KMS-11 (cell line): ENCODE measurements at regions not wholly inside any gene's neighbourhood (a gene's known extent, or its start where the extent isn't known, plus 50 kb on each side); places are given as distances from the start of the nearest gene placed in this dataset.
"Not testable (repeated sequence)": the region's sequence is repeated elsewhere in the genome, so short reads cannot be mapped to it uniquely, and the experiment has no call there.

ENCODE experiments used
- H2AFZ ChIP-seq: fragments of 200-600 bp; sonication (generic); 2 replicates; pipeline ENCODE4 v1.6.1; 2016; ENCODE audit warnings: antibody characterized with exemption, mixed run types, low read depth
- H3K27ac ChIP-seq: fragments of 200-600 bp; sonication (generic); 2 replicates; pipeline ENCODE4 v1.6.1; 2016; ENCODE audit warnings: mild to moderate bottlenecking, mixed run types
- H3K27me3 ChIP-seq: fragments of 200-600 bp; sonication (generic); 2 replicates; pipeline ENCODE4 v1.6.1; 2017; ENCODE audit warnings: mild to moderate bottlenecking, low read depth, mixed run types, moderate library complexity; ENCODE audit not compliant: insufficient read depth
- H3K36me3 ChIP-seq: fragments of 200-600 bp; sonication (generic); 2 replicates; pipeline ENCODE4 v1.6.1; 2017; ENCODE audit warnings: mild to moderate bottlenecking, mixed run types; ENCODE audit not compliant: insufficient read depth
- H3K4me1 ChIP-seq: fragments of 200-600 bp; sonication (generic); 2 replicates; pipeline ENCODE4 v1.6.1; 2016; ENCODE audit warnings: mild to moderate bottlenecking, low read depth, mixed run types; ENCODE audit not compliant: poor library complexity, severe bottlenecking
- H3K4me2 ChIP-seq: fragments of 200-600 bp; sonication (generic); 2 replicates; pipeline ENCODE4 v1.7.0; 2016; ENCODE audit warnings: mild to moderate bottlenecking, mixed run types
- H3K4me3 ChIP-seq: fragments of 200-600 bp; sonication (generic); IDR thresholded peaks from 2 replicates; pipeline ENCODE4 v1.6.1; 2017; ENCODE audit warnings: low read depth, low read length, mixed read lengths; ENCODE audit not compliant: insufficient read depth
- H3K79me2 ChIP-seq: fragments of 200-600 bp; sonication (generic); 2 replicates; pipeline ENCODE4 v1.6.1; 2016; ENCODE audit warnings: low read depth, mixed run types; ENCODE audit not compliant: insufficient read depth
- H3K9ac ChIP-seq: fragments of 200-600 bp; sonication (generic); 2 replicates; pipeline ENCODE4 v1.6.1; 2016; ENCODE audit warnings: mild to moderate bottlenecking, mixed run types
- H4K20me1 ChIP-seq: fragments of 200-600 bp; sonication (generic); 2 replicates; pipeline ENCODE4 v1.6.1; 2016; ENCODE audit warnings: mild to moderate bottlenecking, mixed run types; ENCODE audit not compliant: insufficient read depth
- TF ChIP-seq, protein P1 (sequence below): fragments of 200-600 bp; sonication (generic); conservative IDR thresholded peaks from 2 replicates; pipeline ENCODE4 v1.6.1; 2017; ENCODE audit warnings: low read depth, mild to moderate bottlenecking, antibody characterized with exemption, low read length, moderate library complexity, mixed read lengths

- H3K4me2 ChIP-seq = no peak overlapping the region
- H2AFZ ChIP-seq = no peak overlapping the region
- no peak overlapping the region for H3K27ac ChIP-seq
- no peaks in the 10 kb centered on the region for H3K27me3 ChIP-seq
- H3K9ac ChIP-seq = no peak overlapping the region
- H3K36me3 ChIP-seq = no peaks in the 10 kb centered on the region
- no peaks in the 10 kb centered on the region for H3K4me1 ChIP-seq
- TF ChIP-seq, protein P1, sequence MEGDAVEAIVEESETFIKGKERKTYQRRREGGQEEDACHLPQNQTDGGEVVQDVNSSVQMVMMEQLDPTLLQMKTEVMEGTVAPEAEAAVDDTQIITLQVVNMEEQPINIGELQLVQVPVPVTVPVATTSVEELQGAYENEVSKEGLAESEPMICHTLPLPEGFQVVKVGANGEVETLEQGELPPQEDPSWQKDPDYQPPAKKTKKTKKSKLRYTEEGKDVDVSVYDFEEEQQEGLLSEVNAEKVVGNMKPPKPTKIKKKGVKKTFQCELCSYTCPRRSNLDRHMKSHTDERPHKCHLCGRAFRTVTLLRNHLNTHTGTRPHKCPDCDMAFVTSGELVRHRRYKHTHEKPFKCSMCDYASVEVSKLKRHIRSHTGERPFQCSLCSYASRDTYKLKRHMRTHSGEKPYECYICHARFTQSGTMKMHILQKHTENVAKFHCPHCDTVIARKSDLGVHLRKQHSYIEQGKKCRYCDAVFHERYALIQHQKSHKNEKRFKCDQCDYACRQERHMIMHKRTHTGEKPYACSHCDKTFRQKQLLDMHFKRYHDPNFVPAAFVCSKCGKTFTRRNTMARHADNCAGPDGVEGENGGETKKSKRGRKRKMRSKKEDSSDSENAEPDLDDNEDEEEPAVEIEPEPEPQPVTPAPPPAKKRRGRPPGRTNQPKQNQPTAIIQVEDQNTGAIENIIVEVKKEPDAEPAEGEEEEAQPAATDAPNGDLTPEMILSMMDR = no peak
- no peak overlapping the region for H3K4me3 ChIP-seq
- H3K79me2 ChIP-seq = no peaks in the 10 kb centered on the region
- no peaks in the 10 kb centered on the region for H4K20me1 ChIP-seq
Observed at GRCh38 chr7:106747804-106748203, 86.8 kb upstream of the CCDC71L start.

- H3K79me2 ChIP-seq = no peaks in the 10 kb centered on the region
- H3K4me1 ChIP-seq = no peaks in the 10 kb centered on the region
- TF ChIP-seq, protein P1 = no peak
- H3K4me3 ChIP-seq = no peak overlapping the region
- H3K27ac ChIP-seq = no peak overlapping the region
- H4K20me1 ChIP-seq = no peaks in the 10 kb centered on the region
- no peak overlapping the region for H2AFZ ChIP-seq
- no peaks in the 10 kb centered on the region for H3K36me3 ChIP-seq
- H3K9ac ChIP-seq = no peak overlapping the region
- no peak overlapping the region for H3K4me2 ChIP-seq
- H3K27me3 ChIP-seq = no peaks in the 10 kb centered on the region
Observed at GRCh38 chr7:106749165-106749564, 88.2 kb upstream of the CCDC71L start.

GRCh38 chr7:106750773-106751172 is 89.8 kb upstream of the CCDC71L start:
- no peaks in the 10 kb centered on the region for H3K27me3 ChIP-seq
- H3K4me1 ChIP-seq = no peaks in the 10 kb centered on the region
- H3K4me2 ChIP-seq = no peak overlapping the region
- H3K4me3 ChIP-seq = no peak overlapping the region
- TF ChIP-seq, protein P1 = no peak
- no peaks in the 10 kb centered on the region for H4K20me1 ChIP-seq
- no peak overlapping the region for H3K27ac ChIP-seq
- no peak overlapping the region for H2AFZ ChIP-seq
- H3K79me2 ChIP-seq = no peaks in the 10 kb centered on the region
- H3K9ac ChIP-seq = no peak overlapping the region
- H3K36me3 ChIP-seq = no peaks in the 10 kb centered on the region

- Histone ChIP-seq H3K9ac (no peak overlapping the region), H2AFZ (no peak overlapping the region), H3K4me3 (no peak overlapping the region), H3K4me1 (no peaks in the 10 kb centered on the region), H3K79me2 (no peaks in the 10 kb centered on the region), H3K4me2 (no peak overlapping the region), H4K20me1 (no peaks in the 10 kb centered on the region), H3K27me3 (no peaks in the 10 kb centered on the region), H3K27ac (no peak overlapping the region), H3K36me3 (no peaks in the 10 kb centered on the region)
- TF ChIP-seq, protein P1 = no peak
Observed at GRCh38 chr7:106752367-106752766, 91.4 kb upstream of the CCDC71L start.

DNA sequence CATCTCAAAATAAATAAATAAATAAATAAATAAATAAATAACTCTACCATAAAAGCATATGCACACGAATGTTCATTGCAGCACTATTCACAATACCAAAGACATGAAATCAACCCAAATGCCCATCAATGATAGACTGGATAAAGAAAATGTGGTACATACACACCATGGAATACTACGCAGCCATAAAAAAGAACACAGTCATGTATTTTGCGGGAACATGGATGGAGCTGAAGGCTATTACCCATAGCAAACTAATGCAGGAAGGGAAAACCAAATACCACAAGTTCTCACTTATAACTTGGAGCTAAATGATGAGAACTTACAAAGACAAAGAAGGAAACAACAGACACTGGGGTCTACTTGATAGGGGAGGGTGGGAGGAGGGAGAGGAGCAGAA is 94.1 kb upstream of the CCDC71L start:
- H3K4me1 ChIP-seq = not testable (repeated sequence)

More for the DNA sequence above, 94.1 kb upstream of the CCDC71L start:
- H3K79me2 ChIP-seq, H4K20me1 ChIP-seq, H3K27me3 ChIP-seq, H2AFZ ChIP-seq, H3K9ac ChIP-seq, H3K36me3 ChIP-seq, H3K4me2 ChIP-seq, H3K27ac ChIP-seq, H3K4me3 ChIP-seq: not testable (repeated sequence)
